ENCODE measurements at regions not wholly inside any gene's neighbourhood (a gene's known extent, or its start where the extent isn't known, plus 50 kb on each side); places are given as distances from the start of the nearest gene placed in this dataset.

DNA sequence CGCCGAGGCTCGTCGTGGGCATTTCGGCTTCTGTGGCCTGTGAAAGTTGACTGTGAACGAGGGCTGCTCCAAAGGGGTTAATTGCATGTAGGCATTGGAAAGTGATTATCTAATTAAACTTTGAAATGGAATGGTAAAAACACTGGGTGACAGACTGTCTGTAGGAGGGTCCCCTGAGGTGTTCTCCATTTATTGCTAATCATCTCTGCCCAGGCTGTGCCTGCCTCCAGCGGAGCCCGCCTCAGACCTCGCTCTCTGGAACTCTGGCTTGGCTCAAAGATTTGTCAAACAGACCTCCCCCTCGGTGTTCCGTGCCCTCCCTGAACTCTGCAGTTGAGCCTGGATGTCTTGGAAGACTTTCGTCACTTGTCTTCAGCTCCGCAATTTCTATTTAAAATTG, 50.2 kb upstream of the VRK1 start:
- intact Hi-C loops (cut with DNase I), result no loop called here

More for the DNA sequence above, 50.2 kb upstream of the VRK1 start:
- no peak for DNase-seq
- ATAC-seq, result no peak

Data from left cardiac atrium (tissue), 4 donors.